Endodermal cell (in vitro differentiated cells): ENCODE measurements at regions not wholly inside any gene's neighbourhood (a gene's known extent, or its start where the extent isn't known, plus 50 kb on each side); places are given as distances from the start of the nearest gene placed in this dataset.

Experiments
- DNase-seq: peaks from one replicate; pipeline ENCODE4 v3.0.0-alpha.2; 2017
- H3K27ac ChIP-seq: 2 replicates; pipeline ENCODE4 v1.5.1; 2013; ENCODE audit warnings: mild to moderate bottlenecking, low read depth, low read length, moderate library complexity
- H3K27me3 ChIP-seq: 2 replicates; pipeline ENCODE4 v1.6.1; 2013; ENCODE audit warnings: mild to moderate bottlenecking, low read length, moderate library complexity; ENCODE audit not compliant: insufficient read depth, control insufficient read depth, poor library complexity, severe bottlenecking
- H3K36me3 ChIP-seq: 2 replicates; pipeline ENCODE4 v1.7.0; 2013; ENCODE audit warnings: mild to moderate bottlenecking, low read length, moderate library complexity; ENCODE audit not compliant: control insufficient read depth, insufficient read depth
- H3K4me1 ChIP-seq: one replicate; pipeline ENCODE4 v1.7.0; 2013; ENCODE audit warnings: low read length; ENCODE audit not compliant: control insufficient read depth, insufficient read depth
- H3K4me3 ChIP-seq: 2 replicates; pipeline ENCODE4 v1.5.1; 2013; ENCODE audit warnings: mild to moderate bottlenecking, low read length, moderate library complexity
- H3K9ac ChIP-seq: 2 replicates; pipeline ENCODE4 v1.6.1; 2013; ENCODE audit warnings: mild to moderate bottlenecking, low read length, moderate library complexity; ENCODE audit not compliant: poor library complexity, severe bottlenecking; ENCODE audit errors: extremely low read depth
- H3K9me3 ChIP-seq: 2 replicates; pipeline ENCODE4 v1.6.1; 2013; ENCODE audit warnings: mild to moderate bottlenecking, low read length, moderate library complexity; ENCODE audit not compliant: control insufficient read depth
- H3K27ac Mint-ChIP-seq: 2 replicates; pipeline ENCODE4 v1.8.0; 2020; ENCODE audit warnings: mixed read lengths
- H3K27me3 Mint-ChIP-seq: 2 replicates; pipeline ENCODE4 v1.8.0; 2021; ENCODE audit warnings: mild to moderate bottlenecking, mixed read lengths; ENCODE audit not compliant: insufficient read depth
- H3K36me3 Mint-ChIP-seq: 2 replicates; pipeline ENCODE4 v1.8.0; 2020; ENCODE audit warnings: low read depth, mixed read lengths
- H3K4me1 Mint-ChIP-seq: 2 replicates; pipeline ENCODE4 v1.8.0; 2020; ENCODE audit warnings: mixed read lengths
- H3K4me3 Mint-ChIP-seq: 2 replicates; pipeline ENCODE4 v1.8.0; 2020; ENCODE audit warnings: mild to moderate bottlenecking, moderate library complexity, mixed read lengths
- H3K9me3 Mint-ChIP-seq: 2 replicates; pipeline ENCODE4 v1.8.0; 2020; ENCODE audit warnings: mild to moderate bottlenecking, mixed read lengths
- CTCF ChIP-seq: fragments of 200-600 bp; sonication (generic); conservative IDR thresholded peaks from 2 replicates; pipeline ENCODE4 v1.5.0; 2021; ENCODE audit warnings: antibody characterized with exemption, mild to moderate bottlenecking
- WGBS, 2 experiments: methylation state at CpG; one replicate each; pipeline versions ENCODE4 v1.1.5 to v1.1.7; 2013; ENCODE audit warnings: missing lambda C conversion rate in 2 of 2, mixed read lengths in 1 of 2; ENCODE audit not compliant: insufficient coverage in 1 of 2, insufficient read length in 1 of 2; 5-methylcytosine and 5-hydroxymethylcytosine counted together

DNA sequence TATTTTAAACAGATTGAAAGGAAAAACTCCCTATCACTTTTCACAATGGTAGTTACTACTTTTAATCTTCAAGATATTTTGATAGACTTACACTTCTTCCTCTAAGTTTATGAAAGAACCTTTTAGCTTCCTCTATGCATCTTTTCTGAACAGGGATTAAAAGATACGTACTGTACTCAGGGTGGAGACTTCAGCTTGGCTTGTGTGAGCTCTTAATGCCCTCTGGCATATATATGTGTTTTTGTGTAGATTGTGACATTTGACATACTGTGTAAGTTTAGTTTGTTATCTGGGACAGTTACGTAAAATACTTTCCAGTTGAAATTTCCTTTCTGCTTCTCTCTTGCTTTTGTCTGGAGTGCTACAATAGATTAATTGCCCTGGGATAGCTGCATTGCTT is 109.3 kb upstream of the NUDT6 start:
- Histone ChIP-seq H3K36me3 (peaks cover 9% of the 10 kb centered on the region), H3K27ac (no peak overlapping the region), H3K9ac (no peak overlapping the region), H3K27me3 (no peaks in the 10 kb centered on the region), H3K4me3 (no peak overlapping the region), H3K9me3 (no peaks in the 10 kb centered on the region), H3K4me1 (no peaks in the 10 kb centered on the region)
- Mint-ChIP-seq H3K9me3 (no peaks in the 10 kb centered on the region), H3K36me3 (peaks cover 10% of the 10 kb centered on the region), H3K4me3 (no peak overlapping the region), H3K27me3 (no peaks in the 10 kb centered on the region), H3K27ac (no peak overlapping the region), H3K4me1 (peaks cover 5% of the 10 kb centered on the region)
- WGBS, 2 experiments = 98 to 100% methylated on average over 1 to 2 of the region's 2 CpGs
- no peak for DNase-seq
- no peak for TF ChIP-seq CTCF

GRCh38 chr4:123034023-123034422 is 111.6 kb upstream of the NUDT6 start:
- no peak overlapping the region for H3K27ac ChIP-seq
- no peak for TF ChIP-seq CTCF
- Mint-ChIP-seq H3K9me3 (no peaks in the 10 kb centered on the region), H3K4me1 (peaks cover 5% of the 10 kb centered on the region), H3K4me3 (no peak overlapping the region), H3K27me3 (no peaks in the 10 kb centered on the region), H3K36me3 (peaks cover 8% of the 10 kb centered on the region), H3K27ac (no peak overlapping the region)
- no peak for DNase-seq
- WGBS, 2 experiments = 94% methylated on average over 2 of the region's 2 CpGs; no CpG with 5 or more reads in 1 of the 2 experiments
- H3K4me1 ChIP-seq = no peaks in the 10 kb centered on the region
- no peak overlapping the region for H3K9ac ChIP-seq
- no peaks in the 10 kb centered on the region for H3K36me3 ChIP-seq
- H3K27me3 ChIP-seq = no peaks in the 10 kb centered on the region
- no peaks in the 10 kb centered on the region for H3K9me3 ChIP-seq
- no peak overlapping the region for H3K4me3 ChIP-seq

GRCh38 chr4:123035239-123035638 is 112.8 kb upstream of the NUDT6 start:
- no peak overlapping the region for H3K4me3 ChIP-seq
- no peak for DNase-seq
- H3K27ac ChIP-seq = no peak overlapping the region
- Mint-ChIP-seq H3K9me3 (no peaks in the 10 kb centered on the region), H3K27me3 (no peaks in the 10 kb centered on the region), H3K4me1 (peaks cover 5% of the 10 kb centered on the region), H3K4me3 (no peak overlapping the region), H3K27ac (no peak overlapping the region), H3K36me3 (no peaks in the 10 kb centered on the region)
- TF ChIP-seq CTCF = no peak
- H3K9ac ChIP-seq = no peak overlapping the region
- WGBS, 2 experiments = no CpG with 5 or more reads among the region's 1 CpG
- H3K36me3 ChIP-seq = no peaks in the 10 kb centered on the region
- H3K4me1 ChIP-seq = no peaks in the 10 kb centered on the region
- no peaks in the 10 kb centered on the region for H3K9me3 ChIP-seq
- H3K27me3 ChIP-seq = no peaks in the 10 kb centered on the region
